ENCODE measurements at regions not wholly inside any gene's neighbourhood (a gene's known extent, or its start where the extent isn't known, plus 50 kb on each side); places are given as distances from the start of the nearest gene placed in this dataset.
"Not testable (repeated sequence)": the region's sequence is repeated elsewhere in the genome, so short reads cannot be mapped to it uniquely, and the experiment has no call there.

- H3K27me3 Mint-ChIP-seq (ENCODE audit: low read depth), result peaks cover 12% of the 10 kb centered on the region
- H3K4me1 Mint-ChIP-seq; CTCF ChIA-PET; ATAC-seq; H3K36me3 Mint-ChIP-seq; H3K4me3 Mint-ChIP-seq; DNase-seq (ENCODE audit: low spot score); H3K27ac Mint-ChIP-seq; POLR2A ChIA-PET: not testable (repeated sequence)
- peaks cover 25% of the 10 kb centered on the region for H3K9me3 Mint-ChIP-seq
These were observed 77.3 kb upstream of the PLEKHG4B start for GRCh38 chr5:14676-15075.

- H3K27me3 Mint-ChIP-seq (ENCODE audit: low read depth), result peaks cover 48% of the 10 kb centered on the region
- ATAC-seq; POLR2A ChIA-PET; H3K9me3 Mint-ChIP-seq; H3K4me1 Mint-ChIP-seq; H3K36me3 Mint-ChIP-seq; DNase-seq (ENCODE audit: low spot score); CTCF ChIA-PET; H3K27ac Mint-ChIP-seq; H3K4me3 Mint-ChIP-seq: not testable (repeated sequence)
These were observed 71.7 kb upstream of the PLEKHG4B start for GRCh38 chr5:20276-20675.

DNA sequence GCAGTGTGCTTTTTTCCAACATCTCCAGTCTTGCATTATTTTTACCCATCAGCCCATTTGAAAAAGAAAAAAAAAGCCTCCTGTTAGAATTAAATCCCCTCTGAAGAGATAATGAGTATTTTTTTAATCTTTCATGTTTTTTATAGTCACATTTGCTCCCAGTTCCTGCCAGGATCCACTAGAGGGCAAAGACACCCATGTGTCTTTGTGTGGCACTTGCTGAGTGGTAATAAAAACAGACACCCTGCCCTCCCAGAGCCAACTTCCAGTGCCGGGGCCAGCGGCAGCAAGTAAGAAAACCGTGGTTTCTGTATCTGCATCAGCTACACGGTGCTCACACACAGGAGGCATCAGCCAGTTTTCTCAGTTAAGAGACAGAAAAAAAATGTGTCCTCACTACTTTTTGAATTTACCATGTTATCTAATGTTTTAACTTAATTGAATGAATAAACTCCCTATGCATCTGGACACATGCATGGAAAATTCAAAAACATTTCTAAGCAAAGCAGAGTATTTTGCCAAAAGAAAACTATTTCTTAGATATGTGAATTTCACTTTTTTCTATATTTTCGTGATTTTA is 70.2 kb upstream of the PLEKHG4B start:
- DNase-seq (ENCODE audit: low spot score), result no peak

GRCh38 chr5:23907-24306 is 68.1 kb upstream of the PLEKHG4B start:
- H3K27me3 Mint-ChIP-seq (ENCODE audit: low read depth), result peaks cover 61% of the 10 kb centered on the region
- POLR2A ChIA-PET; H3K4me3 Mint-ChIP-seq; ATAC-seq; CTCF ChIA-PET; H3K4me1 Mint-ChIP-seq; H3K36me3 Mint-ChIP-seq; H3K27ac Mint-ChIP-seq; DNase-seq (ENCODE audit: low spot score): not testable (repeated sequence)
- H3K9me3 Mint-ChIP-seq, result peaks cover 18% of the 10 kb centered on the region

More for the DNA sequence above, 70.2 kb upstream of the PLEKHG4B start:
- no peaks in the 10 kb centered on the region for H3K36me3 Mint-ChIP-seq
- TF ChIP-seq NFYB (CRISPR knock-in tag; conservative IDR thresholded peaks at IDR 0.05; ENCODE audit: low read depth), result no peak
- TF ChIP-seq TEAD4 (CRISPR knock-in tag; IDR thresholded peaks at IDR 0.05), result no peak
- no peak for TF ChIP-seq HMGXB4 (CRISPR knock-in tag; IDR thresholded peaks at IDR 0.05)
- no peak for TF ChIP-seq MXD4 (CRISPR knock-in tag; IDR thresholded peaks at IDR 0.05; ENCODE audit: borderline replicate concordance)
- no peak for TF ChIP-seq ATF1 (CRISPR knock-in tag; IDR thresholded peaks at IDR 0.05)
- no peak for TF ChIP-seq ZNF219 (CRISPR knock-in tag; IDR thresholded peaks at IDR 0.05; ENCODE audit: borderline replicate concordance)
- no peak for TF ChIP-seq ESRRA (CRISPR knock-in tag; IDR thresholded peaks at IDR 0.05; ENCODE audit: borderline replicate concordance)
- no peak for TF ChIP-seq ZNF138 (CRISPR knock-in tag; conservative IDR thresholded peaks at IDR 0.05)
- TF ChIP-seq, protein P1, sequence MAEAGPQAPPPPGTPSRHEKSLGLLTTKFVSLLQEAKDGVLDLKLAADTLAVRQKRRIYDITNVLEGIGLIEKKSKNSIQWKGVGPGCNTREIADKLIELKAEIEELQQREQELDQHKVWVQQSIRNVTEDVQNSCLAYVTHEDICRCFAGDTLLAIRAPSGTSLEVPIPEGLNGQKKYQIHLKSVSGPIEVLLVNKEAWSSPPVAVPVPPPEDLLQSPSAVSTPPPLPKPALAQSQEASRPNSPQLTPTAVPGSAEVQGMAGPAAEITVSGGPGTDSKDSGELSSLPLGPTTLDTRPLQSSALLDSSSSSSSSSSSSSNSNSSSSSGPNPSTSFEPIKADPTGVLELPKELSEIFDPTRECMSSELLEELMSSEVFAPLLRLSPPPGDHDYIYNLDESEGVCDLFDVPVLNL (CRISPR knock-in tag; IDR thresholded peaks at IDR 0.05; ENCODE audit: borderline replicate concordance, low read depth), result no peak
- no peak for TF ChIP-seq ATF6 (CRISPR knock-in tag; IDR thresholded peaks at IDR 0.05)
- no peak for TF ChIP-seq ZNF263 (CRISPR knock-in tag; IDR thresholded peaks at IDR 0.05; ENCODE audit: low read depth)
- TF ChIP-seq HMGA2 (CRISPR knock-in tag; IDR thresholded peaks at IDR 0.05), result no peak
- TF ChIP-seq ZNF423 (CRISPR knock-in tag; IDR thresholded peaks at IDR 0.05), result no peak
- TF ChIP-seq ZNF232 (CRISPR knock-in tag; IDR thresholded peaks at IDR 0.05), result no peak
- peaks cover 49% of the 10 kb centered on the region for H3K27me3 Mint-ChIP-seq (ENCODE audit: low read depth)
- no peak for ATAC-seq
- H3K9me3 Mint-ChIP-seq, result no peaks in the 10 kb centered on the region
- POLR2A ChIA-PET, result no interaction called here
- no peak overlapping the region for H3K4me3 Mint-ChIP-seq
- no peaks in the 10 kb centered on the region for H3K4me1 Mint-ChIP-seq
- no peak overlapping the region for H3K27ac Mint-ChIP-seq
- CTCF ChIA-PET, result no interaction called here

GRCh38 chr5:25067-25466 is 66.9 kb upstream of the PLEKHG4B start:
- ATAC-seq; H3K4me3 Mint-ChIP-seq; CTCF ChIA-PET; DNase-seq (ENCODE audit: low spot score); H3K36me3 Mint-ChIP-seq; H3K4me1 Mint-ChIP-seq; H3K27ac Mint-ChIP-seq; POLR2A ChIA-PET: not testable (repeated sequence)
- Mint-ChIP-seq H3K27me3 (ENCODE audit: low read depth) (peaks cover 64% of the 10 kb centered on the region), H3K9me3 (peaks cover 24% of the 10 kb centered on the region)

All from WTC11 (cell line).